Prostate gland (tissue), 2 donors: ENCODE measurements at regions not wholly inside any gene's neighbourhood (a gene's known extent, or its start where the extent isn't known, plus 50 kb on each side); places are given as distances from the start of the nearest gene placed in this dataset.

Experiments
- CTCF ChIP-seq, 4 experiments: fragments of 200-600 bp in 2 of 4; fragments of 450-650 bp in 2 of 4; sonication (generic) in 2 of 4; IDR thresholded peaks; 1 replicate in 3 of 4; 2 replicates in 1 of 4; pipeline ENCODE4 v1.5.1; 2016 to 2019; ENCODE audit warnings: antibody characterized with exemption in 4 of 4, mild to moderate bottlenecking in 2 of 4, moderate library complexity in 2 of 4
- POLR2A ChIP-seq: fragments of 450-650 bp; IDR thresholded peaks from one replicate; pipeline ENCODE4 v1.6.1; 2016; ENCODE audit warnings: antibody characterized with exemption, mild to moderate bottlenecking
- POLR2AphosphoS5 ChIP-seq: sonication (generic); formaldehyde crosslinking; IDR thresholded peaks from one replicate; pipeline ENCODE4 v1.6.1; 2017; ENCODE audit warnings: antibody characterized with exemption

DNA sequence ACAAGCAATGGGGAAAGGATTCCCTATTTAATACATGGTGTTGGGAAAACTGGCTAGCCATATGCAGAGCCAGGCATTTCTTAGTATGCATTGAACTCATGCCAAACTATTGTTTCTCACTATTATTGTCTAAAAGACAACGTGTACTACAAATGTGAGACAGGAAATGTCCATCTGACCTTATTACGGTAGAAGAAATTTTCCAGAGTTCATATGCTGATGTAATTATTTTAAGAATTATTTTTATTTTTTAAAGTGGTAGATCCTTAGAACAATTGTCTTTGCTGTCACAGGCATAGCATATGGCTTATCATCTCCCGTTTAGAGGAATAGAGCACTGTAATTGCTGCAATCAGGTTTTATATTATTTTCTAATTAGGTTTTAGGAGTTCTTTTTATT lies 75.2 kb upstream of the S1PR1 start:
- TF ChIP-seq CTCF (IDR thresholded peaks at IDR 0.05) (no peak), POLR2A (no peak), POLR2AphosphoS5 (no peak)
